ENCODE measurements at regions not wholly inside any gene's neighbourhood (a gene's known extent, or its start where the extent isn't known, plus 50 kb on each side); places are given as distances from the start of the nearest gene placed in this dataset.

GRCh38 chr5:5623397-5623796 lies 200.9 kb downstream of the ICE1 start:
- Mint-ChIP-seq H3K36me3 (ENCODE audit: low read depth) (no peaks in the 10 kb centered on the region), H3K9me3 (ENCODE audit: low read depth) (peaks cover 14% of the 10 kb centered on the region), H3K27ac (ENCODE audit: unreplicated experiment) (no peak overlapping the region), H3K27me3 (ENCODE audit: low read depth) (no peaks in the 10 kb centered on the region), H3K4me3 (ENCODE audit: unreplicated experiment) (no peak overlapping the region), H3K4me1 (ENCODE audit: low read depth) (no peaks in the 10 kb centered on the region)
- DNase-seq (ENCODE audit: low spot score): no peak
- TF ChIP-seq CTCF (IDR thresholded peaks at IDR 0.05): no peak

GRCh38 chr5:5622806-5623205 lies 200.3 kb downstream of the ICE1 start:
- Mint-ChIP-seq H3K27me3 (ENCODE audit: low read depth) (no peaks in the 10 kb centered on the region), H3K4me1 (ENCODE audit: low read depth) (no peaks in the 10 kb centered on the region), H3K36me3 (ENCODE audit: low read depth) (no peaks in the 10 kb centered on the region), H3K27ac (ENCODE audit: unreplicated experiment) (no peak overlapping the region), H3K4me3 (ENCODE audit: unreplicated experiment) (no peak overlapping the region), H3K9me3 (ENCODE audit: low read depth) (peaks cover 14% of the 10 kb centered on the region)
- TF ChIP-seq CTCF (IDR thresholded peaks at IDR 0.05): no peak
- no peak for DNase-seq (ENCODE audit: low spot score)

DNA sequence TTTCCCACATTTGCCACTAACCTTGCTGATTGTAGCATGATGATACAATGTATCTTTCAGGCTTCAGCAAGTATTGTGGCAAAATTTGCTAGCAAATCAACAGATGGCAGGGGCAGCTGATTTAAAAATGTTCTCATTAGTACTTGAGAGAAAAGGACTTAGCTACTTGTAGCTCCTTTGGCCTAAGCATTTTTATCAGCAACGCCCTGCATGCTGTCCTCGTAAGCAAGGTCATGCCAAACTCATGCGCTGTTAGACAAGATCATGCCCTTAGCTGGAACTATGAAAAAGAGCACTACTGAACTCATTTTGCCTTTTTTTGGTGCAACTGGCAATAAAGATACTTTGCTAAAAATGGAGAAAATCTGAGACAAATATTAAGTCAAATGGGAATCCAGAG lies 197.1 kb downstream of the ICE1 start:
- Mint-ChIP-seq H3K4me1 (ENCODE audit: low read depth) (no peaks in the 10 kb centered on the region), H3K4me3 (ENCODE audit: unreplicated experiment) (no peak overlapping the region), H3K27me3 (ENCODE audit: low read depth) (peaks cover 3% of the 10 kb centered on the region), H3K27ac (ENCODE audit: unreplicated experiment) (no peak overlapping the region), H3K9me3 (ENCODE audit: low read depth) (peaks cover 14% of the 10 kb centered on the region), H3K36me3 (ENCODE audit: low read depth) (no peaks in the 10 kb centered on the region)
- DNase-seq (ENCODE audit: low spot score): no peak
- no peak for TF ChIP-seq CTCF (IDR thresholded peaks at IDR 0.05)

DNA sequence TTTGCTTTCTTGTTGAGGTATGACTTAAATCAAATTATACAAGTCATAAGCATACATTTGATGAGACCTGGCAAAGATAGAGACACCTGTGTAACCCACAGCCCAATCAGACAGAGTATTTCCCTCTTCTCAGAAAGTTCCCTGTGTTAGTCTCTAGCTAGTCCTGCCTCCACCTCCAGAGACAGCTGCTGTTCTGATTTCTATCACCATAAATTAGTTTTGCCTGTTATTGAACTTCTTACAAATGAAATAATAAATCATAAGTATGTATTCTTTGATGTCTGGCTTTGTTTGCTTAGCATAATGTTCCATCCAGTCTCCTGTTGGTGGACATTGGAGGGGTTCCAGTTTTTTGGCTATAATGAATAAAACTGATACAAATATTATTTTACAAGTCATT lies 194.5 kb downstream of the ICE1 start:
- Mint-ChIP-seq H3K4me1 (ENCODE audit: low read depth) (no peaks in the 10 kb centered on the region), H3K27ac (ENCODE audit: unreplicated experiment) (no peak overlapping the region), H3K9me3 (ENCODE audit: low read depth) (peaks cover 5% of the 10 kb centered on the region), H3K27me3 (ENCODE audit: low read depth) (peaks cover 3% of the 10 kb centered on the region), H3K36me3 (ENCODE audit: low read depth) (no peaks in the 10 kb centered on the region), H3K4me3 (ENCODE audit: unreplicated experiment) (no peak overlapping the region)
- TF ChIP-seq CTCF (IDR thresholded peaks at IDR 0.05): no peak
- no peak for DNase-seq (ENCODE audit: low spot score)

DNA sequence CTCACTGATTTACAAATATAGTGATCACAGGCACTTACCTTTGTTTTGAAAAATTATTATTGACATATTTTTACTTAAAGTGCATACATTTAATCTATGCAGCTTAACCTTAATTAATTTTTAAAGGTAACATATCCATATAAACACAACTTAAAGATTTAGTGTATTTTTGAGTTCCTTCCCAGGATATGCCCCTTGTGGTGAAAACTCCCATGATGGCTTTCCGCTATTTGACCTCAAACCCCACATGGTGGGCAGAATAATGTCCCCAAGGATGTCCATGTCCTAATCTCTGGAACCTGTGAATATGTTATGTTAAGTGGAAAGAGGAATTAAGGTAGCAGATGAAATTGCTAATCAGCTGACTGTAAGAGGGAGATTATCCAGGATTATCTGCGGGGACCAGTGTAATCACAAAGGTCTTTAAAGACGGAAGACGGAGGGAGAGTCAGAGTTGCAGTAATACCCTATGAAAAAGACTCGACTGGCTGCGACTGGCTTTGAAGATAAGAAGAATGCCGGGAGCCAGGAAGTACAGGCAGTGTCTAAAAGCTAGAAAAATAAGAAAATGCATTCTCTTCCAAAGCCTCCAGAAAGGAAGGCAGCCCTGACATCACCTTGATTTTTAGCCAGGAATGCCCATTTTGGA lies 193.9 kb downstream of the ICE1 start:
- H3K36me3 Mint-ChIP-seq (ENCODE audit: low read depth): no peaks in the 10 kb centered on the region
- DNase-seq (ENCODE audit: low spot score): no peak
- peaks cover 3% of the 10 kb centered on the region for H3K27me3 Mint-ChIP-seq (ENCODE audit: low read depth)
- H3K27ac Mint-ChIP-seq (ENCODE audit: unreplicated experiment): no peak overlapping the region
- H3K4me1 Mint-ChIP-seq (ENCODE audit: low read depth): no peaks in the 10 kb centered on the region
- peaks cover 3% of the 10 kb centered on the region for H3K9me3 Mint-ChIP-seq (ENCODE audit: low read depth)
- no peak overlapping the region for H3K4me3 Mint-ChIP-seq (ENCODE audit: unreplicated experiment)
- TF ChIP-seq CTCF (IDR thresholded peaks at IDR 0.05): no peak

Data from chondrocyte (in vitro differentiated cells).